GDM1 (cell line): ENCODE measurements at regions not wholly inside any gene's neighbourhood (a gene's known extent, or its start where the extent isn't known, plus 50 kb on each side); places are given as distances from the start of the nearest gene placed in this dataset.
"Not testable (repeated sequence)": the region's sequence is repeated elsewhere in the genome, so short reads cannot be mapped to it uniquely, and the experiment has no call there.

Experiments
- DNase-seq: peaks from one replicate; lab custom pipeline; 2025; lab: John Stamatoyannopoulos, UW

DNA sequence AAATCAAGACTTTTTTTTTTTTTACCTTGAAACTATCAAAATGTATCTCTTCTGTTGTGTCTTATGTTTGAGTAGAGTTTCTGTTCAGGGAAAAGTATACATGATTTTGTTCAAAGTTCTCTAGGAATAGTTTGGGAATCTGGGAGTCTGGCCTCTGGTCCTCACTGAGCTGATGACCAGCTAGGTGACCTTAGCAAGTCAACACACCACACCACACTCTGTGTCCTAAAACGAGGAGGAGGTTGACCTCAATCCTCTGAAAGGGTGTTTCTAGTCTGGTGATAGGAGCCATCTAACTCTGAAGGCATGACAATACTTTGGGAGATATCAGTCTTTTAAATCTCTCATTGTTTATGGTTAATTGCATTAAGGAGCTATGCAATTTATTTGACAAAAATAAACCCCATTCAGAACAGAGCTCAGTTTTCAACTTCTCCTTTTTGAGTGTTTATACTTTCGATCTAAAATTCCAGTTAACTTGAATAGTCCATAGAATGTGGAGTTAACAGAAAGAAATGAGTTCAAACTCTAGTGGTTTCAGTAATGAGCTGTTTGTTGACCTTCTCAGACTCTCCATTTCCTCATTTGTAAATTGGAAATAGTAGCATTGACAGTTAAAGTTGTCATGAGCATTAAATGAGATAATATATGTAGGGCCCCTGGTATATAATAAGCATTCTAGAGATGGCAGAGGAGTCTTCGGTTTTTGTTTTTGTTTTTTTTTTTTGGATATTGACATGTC is 112.2 kb upstream of the LRRN1 start:
- no peak for DNase-seq

DNA sequence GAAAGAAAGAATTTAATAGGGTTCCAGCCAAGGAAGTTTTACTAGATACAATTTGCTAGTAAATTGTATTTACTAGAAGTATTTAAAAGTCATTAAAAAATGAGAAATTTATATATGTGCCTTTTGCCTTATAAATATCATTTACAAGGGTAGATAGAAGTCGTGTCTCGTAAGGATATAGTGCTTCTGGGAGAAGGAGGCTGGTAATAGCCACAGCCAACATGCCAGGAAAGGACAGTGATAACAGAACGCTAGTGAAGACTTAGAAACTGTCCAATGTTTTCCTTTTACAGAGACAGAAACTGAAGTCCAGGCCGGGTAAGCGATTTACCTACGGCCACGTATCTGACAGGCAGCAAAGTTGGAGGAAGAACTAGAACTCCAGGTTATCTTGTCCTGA is 113.5 kb upstream of the LRRN1 start:
- DNase-seq: no peak

DNA sequence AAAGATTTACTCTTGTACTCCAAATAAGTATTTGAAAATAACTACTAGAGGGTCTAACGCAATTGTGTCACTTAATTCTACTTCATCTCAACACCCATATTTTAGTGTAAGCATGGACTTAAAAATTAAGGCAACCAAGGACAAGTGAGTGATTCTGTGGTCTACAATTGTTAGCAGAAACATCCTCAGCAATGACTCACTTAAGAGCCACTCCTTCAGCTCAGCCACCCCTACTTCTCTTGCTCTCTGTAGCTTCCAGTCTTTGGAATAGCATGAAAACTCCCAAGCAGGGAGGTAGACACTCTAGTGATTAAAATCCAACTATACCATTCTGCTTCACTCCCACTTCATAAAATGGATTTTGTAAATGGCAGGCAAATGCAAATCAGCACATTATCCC is 116.0 kb upstream of the LRRN1 start:
- DNase-seq: no peak

DNA sequence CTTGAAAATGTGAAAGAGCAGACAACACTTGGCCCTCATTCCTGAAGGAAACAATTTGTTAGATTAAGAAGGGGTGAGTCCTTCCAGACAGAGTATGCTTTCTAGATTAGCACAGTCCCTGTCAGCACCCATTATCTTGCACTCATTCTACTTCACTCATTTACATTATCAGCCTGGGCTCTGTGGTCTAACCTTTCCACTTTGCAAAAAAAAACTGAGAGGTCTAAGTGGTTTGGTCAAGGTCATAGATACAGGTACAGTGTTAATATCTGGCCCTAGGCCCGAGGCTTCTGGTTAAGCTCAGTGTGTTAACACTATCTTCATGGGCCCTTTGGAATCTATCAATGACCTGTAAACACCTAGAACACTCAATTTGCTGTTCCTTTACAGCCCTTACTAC is 123.4 kb upstream of the LRRN1 start:
- DNase-seq: no peak

DNA sequence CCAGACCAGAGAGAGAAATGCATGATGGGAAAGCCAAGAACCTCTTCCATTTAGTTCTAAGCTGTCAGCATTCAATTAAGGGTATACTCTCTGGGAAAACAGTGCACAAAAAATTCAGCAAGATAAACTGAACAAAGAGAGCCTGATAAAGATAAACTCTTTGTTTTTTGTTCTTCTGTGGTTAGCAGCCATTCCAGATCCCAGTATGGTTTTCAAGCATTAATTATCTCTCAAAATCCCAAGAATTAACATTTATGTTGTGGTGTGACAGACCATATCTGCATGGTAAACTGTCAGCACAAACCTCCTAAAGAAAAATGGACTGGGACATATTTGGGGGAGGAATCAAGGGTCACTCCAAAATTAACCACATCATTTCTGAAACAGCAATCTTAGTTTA is 124.0 kb upstream of the LRRN1 start:
- DNase-seq: no peak

DNA sequence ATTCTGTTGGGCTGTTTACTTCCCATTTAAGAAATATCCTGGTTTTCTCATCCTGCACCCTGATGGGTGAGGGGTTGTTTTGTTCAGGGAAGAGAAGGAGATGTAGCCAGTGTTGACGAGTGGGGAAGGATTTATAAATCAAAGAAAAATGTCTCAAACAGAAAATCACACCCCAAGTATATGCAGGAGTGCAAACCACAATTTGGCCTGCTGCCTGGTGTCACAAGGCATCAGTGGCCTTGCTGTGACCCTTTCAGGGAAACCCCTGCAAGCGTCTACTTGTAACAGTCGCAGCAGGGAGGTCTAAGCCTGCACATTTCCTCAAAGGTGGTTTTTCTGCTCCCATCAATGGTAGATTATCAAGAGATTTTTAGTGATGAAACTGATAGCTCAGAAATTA is 132.6 kb upstream of the LRRN1 start:
- DNase-seq: no peak

DNA sequence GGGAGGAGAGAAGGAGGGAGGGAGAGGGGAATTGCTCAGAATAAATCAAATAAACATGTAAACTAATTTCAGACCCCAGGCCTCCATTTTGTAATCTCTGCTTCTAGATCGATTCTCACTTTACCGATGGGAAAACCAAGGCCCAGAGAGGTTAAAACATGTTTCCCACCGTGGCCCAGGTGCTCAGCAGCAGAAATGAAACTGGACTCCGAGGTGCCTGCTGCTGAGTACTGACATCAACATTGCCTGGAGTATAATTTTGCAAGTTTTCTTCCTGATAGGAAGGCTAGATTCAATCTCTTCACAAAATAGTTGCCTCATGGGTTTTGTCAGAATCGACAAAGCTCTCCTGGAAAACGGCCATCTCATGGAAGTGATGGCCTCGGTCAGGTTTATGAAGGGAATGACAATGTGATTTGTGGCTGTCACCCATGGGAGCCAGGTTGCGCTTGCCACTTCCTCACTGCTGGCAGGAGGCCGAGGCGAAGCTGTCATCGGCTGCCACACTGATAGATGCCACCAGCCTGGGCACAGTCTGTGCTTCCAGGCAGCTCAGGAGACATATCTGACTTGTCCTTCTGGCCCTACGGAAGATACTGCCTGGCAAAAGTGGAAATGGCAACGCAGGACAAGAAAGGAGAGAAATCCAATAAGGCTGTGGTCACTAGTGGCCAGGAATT is 133.1 kb upstream of the LRRN1 start:
- no peak for DNase-seq

DNA sequence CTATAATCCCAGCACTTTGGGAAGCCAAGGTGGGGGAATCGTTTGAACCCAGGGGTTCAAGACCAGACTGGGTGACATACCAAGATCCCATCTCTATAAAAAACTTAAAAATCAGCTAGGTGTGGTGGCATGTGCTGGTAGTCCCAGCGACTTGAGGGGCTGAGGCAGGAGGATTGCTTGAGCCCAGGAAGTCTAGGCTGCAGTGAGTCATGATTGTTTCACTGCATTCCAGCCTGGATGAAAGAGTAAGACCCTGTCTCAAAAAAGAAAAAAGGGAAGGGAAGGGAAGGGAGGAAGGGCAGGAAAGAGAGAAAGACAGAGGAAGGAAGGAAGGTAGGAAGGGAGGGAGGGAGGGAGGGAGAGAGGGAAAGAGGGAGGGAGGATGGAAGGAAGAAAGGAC is 133.7 kb upstream of the LRRN1 start:
- DNase-seq: no peak

DNA sequence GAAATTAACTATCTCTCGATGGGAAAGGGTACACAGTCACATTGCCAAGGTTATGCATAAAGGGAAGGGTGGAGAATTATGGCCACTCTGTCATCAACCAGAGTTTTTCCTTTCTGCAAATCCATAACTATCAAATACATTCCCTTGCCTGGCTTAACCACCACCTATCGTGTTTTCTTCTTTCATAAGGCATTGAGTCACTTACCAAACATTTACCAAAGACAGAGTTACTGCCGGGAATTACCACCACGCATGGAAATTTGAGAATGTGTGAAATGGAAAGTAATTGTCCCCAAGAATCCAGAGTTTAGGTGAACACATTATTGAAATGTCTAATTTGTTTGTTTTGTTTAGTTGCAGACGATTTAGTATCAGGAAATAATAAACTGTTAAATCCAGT is 134.3 kb upstream of the LRRN1 start:
- DNase-seq: no peak

DNA sequence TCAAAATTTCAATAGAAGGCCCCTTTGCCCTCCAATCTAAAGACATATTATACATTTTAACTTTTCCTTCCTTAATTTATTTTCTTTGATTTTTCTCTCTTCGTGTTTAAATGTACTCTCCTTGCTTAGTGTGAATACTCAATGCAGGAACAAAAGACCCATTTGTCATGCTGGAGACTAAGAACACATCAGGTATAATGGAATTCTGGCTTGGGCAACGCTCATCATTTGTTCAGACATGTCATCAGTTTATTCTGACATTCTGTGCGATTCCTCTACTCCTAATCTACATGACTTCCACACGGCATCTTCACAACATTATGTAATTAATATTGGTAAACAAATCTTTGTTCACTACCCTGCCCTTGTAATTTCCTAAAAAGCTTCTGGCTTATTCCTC is 136.6 kb upstream of the LRRN1 start:
- DNase-seq: no peak

DNA sequence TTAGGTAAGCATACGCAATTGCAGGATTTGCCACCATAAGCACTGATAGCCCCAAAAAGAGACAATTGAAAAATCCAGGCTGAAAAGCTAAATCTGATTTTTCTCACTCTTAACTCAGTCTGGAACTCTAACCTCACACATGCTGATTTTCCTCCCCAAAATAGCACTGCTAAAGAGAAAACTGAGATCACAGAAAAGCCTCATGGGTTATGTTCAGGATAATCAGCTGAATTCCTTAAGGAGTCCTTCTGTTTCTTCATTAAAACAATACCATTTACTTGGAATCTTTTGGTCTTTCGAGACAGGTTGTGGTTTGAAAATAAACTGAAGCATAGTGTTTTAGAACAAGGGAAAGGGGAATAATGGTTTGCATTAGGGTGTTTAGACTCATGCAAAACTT is 144.3 kb upstream of the LRRN1 start:
- DNase-seq: no peak

DNA sequence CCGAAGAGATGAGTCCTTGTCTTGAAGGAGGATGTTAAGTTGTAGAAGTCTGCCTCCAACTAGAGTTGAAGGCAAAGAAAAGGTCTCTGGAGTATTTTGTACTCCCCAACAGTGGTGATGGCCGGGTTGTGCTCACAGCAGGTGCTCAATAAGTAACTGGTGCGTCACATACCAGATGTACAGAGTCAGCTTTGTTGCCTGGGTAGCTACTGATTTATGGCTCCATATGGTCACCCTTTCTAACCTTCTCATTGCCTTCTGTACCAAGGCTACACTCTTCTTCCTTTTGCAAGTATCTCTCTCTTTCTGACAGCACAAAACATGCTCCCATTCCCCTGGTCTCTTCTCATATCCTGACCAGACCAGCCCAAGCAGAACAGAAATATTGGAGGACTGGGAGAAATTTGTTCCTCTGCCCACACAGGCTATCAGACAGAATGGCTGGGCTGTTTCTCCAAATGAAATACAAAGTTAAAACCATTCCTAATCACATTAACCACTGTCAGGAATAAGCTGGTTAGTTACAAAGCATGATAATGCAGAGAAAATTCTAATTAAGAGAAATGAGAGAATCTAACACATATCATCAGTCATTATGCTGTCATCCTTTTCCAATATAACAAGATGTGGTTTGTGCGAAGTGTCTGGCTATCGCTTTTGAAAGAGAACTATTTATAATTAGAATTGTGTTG is 150.1 kb upstream of the LRRN1 start:
- no peak for DNase-seq

DNA sequence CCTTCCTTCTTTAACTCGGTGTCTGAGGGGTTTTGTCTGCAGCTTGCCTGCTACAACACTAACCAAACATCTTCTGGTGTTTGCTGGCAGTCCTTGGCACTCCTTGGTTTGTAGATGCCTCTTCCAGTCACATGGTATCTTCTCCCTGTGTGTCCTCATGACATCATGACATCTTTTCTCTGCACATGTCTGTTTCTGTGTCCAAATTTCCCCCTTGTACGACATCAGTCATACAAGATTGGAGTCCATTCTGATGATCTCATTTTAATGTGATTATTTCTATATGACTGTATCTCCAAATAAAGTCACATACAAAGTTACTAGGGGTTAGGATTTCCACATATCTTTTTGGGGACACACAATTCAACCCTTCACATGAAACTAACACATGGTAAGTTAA is 152.3 kb upstream of the LRRN1 start:
- no peak for DNase-seq

DNA sequence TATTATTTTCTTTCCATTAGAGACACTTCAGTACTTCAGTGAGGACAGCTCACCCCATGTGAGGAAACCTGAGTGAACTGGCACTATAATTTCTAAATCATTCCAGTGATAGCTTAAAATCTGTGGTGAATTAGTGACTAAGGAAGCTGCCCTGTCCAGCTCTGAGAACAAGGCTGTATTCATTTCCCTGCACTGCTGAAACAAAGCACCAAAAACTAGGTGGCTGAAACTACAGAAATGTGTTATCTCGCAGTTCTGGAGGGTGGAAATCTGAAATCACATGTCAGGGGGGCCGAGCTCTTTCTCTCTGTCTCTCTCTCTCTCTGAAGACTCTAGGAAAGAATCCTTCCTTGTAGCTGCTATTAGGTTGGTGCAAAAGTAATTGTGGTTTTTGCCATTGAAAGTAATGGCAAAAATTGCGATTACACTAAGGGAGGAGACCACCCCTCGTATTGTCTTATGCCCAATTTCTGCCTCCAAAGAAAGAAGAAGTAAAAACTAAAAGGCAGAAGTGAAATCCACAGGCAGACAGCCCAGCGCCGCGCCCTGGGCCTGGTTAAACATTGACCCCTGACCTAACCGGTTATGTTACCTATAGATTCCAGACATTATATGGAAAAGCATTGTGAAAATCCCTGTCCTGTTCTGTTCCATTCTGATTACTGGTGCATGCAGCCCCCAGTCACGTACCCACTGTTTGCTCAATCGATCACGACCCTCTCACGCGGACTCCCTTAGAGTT is 153.0 kb upstream of the LRRN1 start:
- DNase-seq: not testable (repeated sequence)

DNA sequence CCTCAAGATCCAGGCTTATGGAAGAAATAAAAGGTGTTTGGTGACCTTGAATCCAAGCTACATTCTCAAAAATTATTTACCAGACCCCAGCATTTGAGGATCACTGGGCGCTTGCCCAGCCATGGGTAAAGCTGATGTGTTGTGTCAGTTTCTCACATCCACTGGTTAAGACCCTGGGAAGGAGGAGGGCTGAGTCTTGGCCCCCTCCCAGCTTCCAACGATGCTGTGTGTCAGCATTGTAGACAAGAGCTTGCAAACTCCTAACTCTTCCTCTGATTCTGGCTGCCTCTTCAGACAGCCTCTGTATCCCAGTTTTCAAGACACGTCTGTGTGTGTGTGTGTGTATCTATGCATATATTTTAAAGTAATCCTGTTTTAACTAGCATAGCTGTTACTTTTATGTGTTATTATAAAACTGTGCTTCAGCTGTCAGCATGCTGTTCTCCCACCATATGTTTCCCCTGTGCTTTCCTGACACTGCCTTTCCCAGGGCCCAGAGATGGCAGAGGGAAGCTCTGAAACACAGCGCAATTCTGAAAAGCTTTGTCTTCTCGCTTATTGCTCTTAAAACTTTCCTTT is 157.3 kb upstream of the LRRN1 start:
- no peak for DNase-seq

DNA sequence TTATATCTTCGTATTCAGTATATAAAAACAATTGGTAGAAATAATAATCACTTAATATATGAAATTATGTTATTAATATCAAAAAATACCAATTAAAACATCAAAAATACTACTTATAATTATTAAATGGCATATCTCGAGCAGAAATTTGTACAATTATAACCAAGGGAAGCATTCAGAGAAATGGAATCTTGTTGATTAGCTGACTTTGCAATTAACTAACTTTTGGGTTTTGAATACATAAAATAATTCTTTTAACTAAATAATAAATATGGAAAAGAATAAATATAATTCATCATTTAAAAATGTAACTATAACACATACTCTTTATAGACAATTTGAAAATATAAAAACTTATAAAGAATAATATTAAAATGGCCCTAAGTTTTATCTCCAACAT is 160.2 kb upstream of the LRRN1 start:
- no peak for DNase-seq

DNA sequence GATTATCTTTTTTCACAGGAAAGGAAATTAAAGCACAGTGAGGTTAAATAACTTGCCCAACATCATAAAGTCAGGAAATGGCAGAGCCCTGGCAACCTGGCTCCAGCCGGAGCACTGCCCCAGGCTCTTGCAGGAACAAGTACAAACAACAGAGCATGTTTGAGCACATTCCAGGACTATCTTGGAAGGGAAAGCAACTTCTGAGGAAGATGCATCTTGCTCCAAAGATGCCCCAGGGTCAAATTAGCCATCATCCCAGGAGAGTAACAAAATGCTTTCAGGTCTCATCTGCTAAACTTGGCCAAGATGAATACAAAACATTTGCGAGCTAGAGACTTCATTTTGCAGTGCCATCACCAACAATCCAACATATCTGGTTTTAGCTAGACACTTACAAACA is 162.4 kb upstream of the LRRN1 start:
- no peak for DNase-seq

DNA sequence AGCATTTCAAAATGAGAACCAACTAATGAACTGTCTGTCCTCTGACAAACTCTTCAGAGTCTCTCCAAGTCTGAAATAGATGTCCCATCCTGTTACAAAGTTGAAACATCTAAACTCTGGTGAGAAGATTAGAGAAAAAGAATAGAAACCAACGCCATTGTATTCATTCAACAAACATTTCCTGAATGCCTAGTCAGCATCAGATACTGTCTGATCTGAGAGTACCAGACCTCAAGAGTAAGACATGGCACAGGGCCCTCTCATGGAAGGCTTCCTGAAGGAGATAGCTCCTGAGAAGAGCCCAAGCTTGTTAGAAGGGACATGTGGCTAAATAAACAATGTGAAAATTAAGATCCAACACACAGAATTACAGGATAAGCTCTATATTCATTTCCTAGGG is 164.1 kb upstream of the LRRN1 start:
- DNase-seq: no peak

DNA sequence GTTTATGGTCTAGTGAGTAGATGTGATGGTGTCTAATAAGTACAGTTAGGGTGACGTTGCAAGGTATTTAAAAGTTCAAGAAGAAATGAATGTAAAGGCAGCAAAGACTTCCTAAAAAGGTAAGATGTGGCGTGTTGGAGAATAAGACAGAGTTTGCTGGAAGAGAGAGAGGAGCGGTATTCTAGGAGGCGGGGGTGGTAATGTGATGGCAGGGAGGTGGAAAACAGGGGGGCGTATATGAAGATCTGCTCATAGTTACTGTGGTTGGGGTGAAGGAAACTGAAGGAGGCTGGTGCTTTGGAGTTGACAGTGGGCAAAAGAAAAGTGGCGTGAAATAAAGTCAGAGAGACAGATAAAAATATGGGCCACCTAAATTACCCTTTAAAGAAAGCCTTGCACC is 164.9 kb upstream of the LRRN1 start:
- no peak for DNase-seq

DNA sequence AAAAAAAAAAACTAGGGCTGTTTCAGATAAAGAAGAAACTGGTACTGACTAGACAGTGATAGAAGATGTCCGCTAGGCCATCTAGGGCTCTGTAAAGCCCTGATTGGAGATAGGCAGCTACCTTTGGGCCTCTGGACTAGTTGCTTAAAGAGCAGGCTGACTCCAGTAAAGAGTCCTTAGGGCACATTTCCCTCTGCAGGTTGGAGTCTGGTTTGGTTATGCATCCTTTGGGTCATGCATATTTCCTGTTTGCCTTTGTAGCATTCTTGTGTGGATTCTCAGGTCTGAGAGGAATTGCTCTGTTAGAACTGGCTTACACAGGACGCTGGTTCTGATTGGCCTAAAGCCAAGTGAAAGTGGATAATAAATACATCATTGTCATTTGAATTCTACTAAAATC is 165.5 kb upstream of the LRRN1 start:
- no peak for DNase-seq

DNA sequence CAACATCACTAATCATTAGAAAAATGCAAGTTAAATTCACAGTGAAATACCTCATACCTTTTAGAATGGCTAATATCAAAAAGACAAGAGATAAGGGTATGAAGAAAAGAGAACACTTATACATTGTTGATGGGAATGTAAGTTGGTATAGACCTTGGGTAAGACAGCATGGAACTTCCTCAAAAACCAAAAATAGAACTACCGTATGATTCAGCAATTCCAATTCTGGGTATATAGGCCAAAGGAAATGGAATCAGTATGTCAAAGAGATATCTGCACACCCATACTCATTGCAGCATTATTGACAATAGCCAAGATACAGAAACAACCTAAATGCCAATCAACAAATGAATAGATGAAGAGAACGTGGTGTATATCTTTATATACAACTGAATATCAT is 166.8 kb upstream of the LRRN1 start:
- peak; percentile 25 for DNase-seq

DNA sequence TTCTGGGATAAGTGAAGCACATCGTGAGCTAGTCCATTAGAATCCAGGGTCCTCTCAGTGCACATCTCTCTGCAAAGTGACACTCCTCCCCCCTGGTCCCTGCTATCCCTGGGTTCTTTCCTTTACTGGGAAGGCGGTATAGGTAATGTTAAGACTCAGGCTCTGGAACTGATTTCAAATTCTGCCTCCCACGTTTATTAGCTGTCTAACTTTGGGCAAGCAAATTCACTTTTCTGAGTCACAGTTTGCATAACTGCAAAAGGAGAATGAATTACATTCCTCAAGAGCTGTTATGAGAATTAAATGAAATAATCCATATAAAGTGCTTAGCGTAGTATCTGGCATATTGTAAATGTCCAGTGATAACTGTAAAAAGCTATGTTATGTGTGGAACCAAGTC is 168.1 kb upstream of the LRRN1 start:
- no peak for DNase-seq
